Liver (tissue), 7 donors: ENCODE measurements at regions not wholly inside any gene's neighbourhood (a gene's known extent, or its start where the extent isn't known, plus 50 kb on each side); places are given as distances from the start of the nearest gene placed in this dataset.

Experiments
- DNase-seq: peaks from one replicate; pipeline ENCODE4 v3.0.0-alpha.2; 2017; ENCODE audit warnings: low spot score
- H3K27ac ChIP-seq, 2 donors: one replicate each; pipeline ENCODE4 v1.7.0; 2013; ENCODE audit warnings: inconsistent platforms in 2 of 2, low read length in 2 of 2, control low read depth in 1 of 2, low read depth in 1 of 2, mild to moderate bottlenecking in 1 of 2
- H3K27me3 ChIP-seq, 4 donors: one replicate each; pipeline versions ENCODE4 v1.6.1 to v1.7.0; 2013; ENCODE audit warnings: low read length in 3 of 4, inconsistent platforms in 1 of 4, mild to moderate bottlenecking in 1 of 4, moderate library complexity in 1 of 4; ENCODE audit not compliant: control insufficient read depth in 4 of 4, insufficient read depth in 4 of 4
- H3K36me3 ChIP-seq, 4 donors: one replicate each; pipeline versions ENCODE4 v1.6.1 to v1.7.0; 2013; ENCODE audit warnings: low read length in 3 of 4, mild to moderate bottlenecking in 3 of 4, low read depth in 1 of 4, moderate library complexity in 1 of 4; ENCODE audit not compliant: control insufficient read depth in 4 of 4, insufficient read depth in 3 of 4
- H3K4me1 ChIP-seq, 4 donors: one replicate each; pipeline versions ENCODE4 v1.6.1 to v1.7.0; 2013; ENCODE audit warnings: low read length in 3 of 4, mild to moderate bottlenecking in 3 of 4, moderate library complexity in 1 of 4; ENCODE audit not compliant: control insufficient read depth in 4 of 4, insufficient read depth in 4 of 4
- H3K4me3 ChIP-seq, 3 donors: one replicate each; pipeline versions ENCODE4 v1.6.1 to v1.7.0; 2013; ENCODE audit warnings: low read length in 3 of 3, control low read depth in 1 of 3, low read depth in 1 of 3, mild to moderate bottlenecking in 1 of 3
- H3K9ac ChIP-seq, 2 donors: one replicate each; pipeline ENCODE4 v1.7.0; 2013; ENCODE audit warnings: low read length in 2 of 2, mild to moderate bottlenecking in 2 of 2, moderate library complexity in 2 of 2, control low read depth in 1 of 2, low read depth in 1 of 2
- H3K9me3 ChIP-seq, 4 donors: one replicate each; pipeline versions ENCODE4 v1.6.1 to v1.7.0; 2013; ENCODE audit warnings: low read length in 3 of 4; ENCODE audit not compliant: control insufficient read depth in 4 of 4
- EGR1 ChIP-seq, 2 donors: IDR thresholded peaks; 2 replicates each; pipeline ENCODE4 v1.6.1; 2016 to 2018; ENCODE audit warnings: antibody characterized with exemption in 2 of 2, low read depth in 2 of 2
- FOXA1 ChIP-seq: IDR thresholded peaks from 2 replicates; pipeline ENCODE4 v1.6.1; 2016; ENCODE audit warnings: antibody characterized with exemption
- GABPA ChIP-seq, 2 donors: IDR thresholded peaks in 1 of 2; conservative IDR thresholded peaks in 1 of 2; 2 replicates each; pipeline ENCODE4 v1.6.1; 2016; ENCODE audit warnings: antibody characterized with exemption in 2 of 2, mild to moderate bottlenecking in 1 of 2, moderate library complexity in 1 of 2
- HNF4A ChIP-seq, 2 donors: conservative IDR thresholded peaks; 2 replicates each; pipeline ENCODE4 v1.6.1; 2016; ENCODE audit warnings: antibody characterized with exemption in 2 of 2, mild to moderate bottlenecking in 2 of 2
- HNF4G ChIP-seq: IDR thresholded peaks from 2 replicates; pipeline ENCODE4 v1.6.1; 2016; ENCODE audit warnings: antibody characterized with exemption
- NR2F2 ChIP-seq: IDR thresholded peaks from 2 replicates; pipeline ENCODE4 v1.6.1; 2016; ENCODE audit warnings: antibody characterized with exemption
- RAD21 ChIP-seq, 2 donors: IDR thresholded peaks; 2 replicates each; pipeline ENCODE4 v1.6.1; 2016; ENCODE audit warnings: antibody characterized with exemption in 2 of 2, mild to moderate bottlenecking in 2 of 2
- RXRA ChIP-seq, 2 donors: IDR thresholded peaks; 2 replicates each; pipeline ENCODE4 v1.6.1; 2017 to 2018; ENCODE audit warnings: antibody characterized with exemption in 2 of 2, mild to moderate bottlenecking in 1 of 2
- SP1 ChIP-seq: IDR thresholded peaks from 2 replicates; pipeline ENCODE4 v1.6.1; 2018; ENCODE audit warnings: antibody characterized with exemption, mild to moderate bottlenecking
- whole genome bisulfite sequencing: extraction: QIAGEN DNeasy Blood & Tissue Kit; methylation state at CpG from one replicate; pipeline ENCODE4 v1.1.7; 2013; 5-methylcytosine and 5-hydroxymethylcytosine counted together
- TF ChIP-seq, protein P1 (sequence below): IDR thresholded peaks from 2 replicates; pipeline ENCODE4 v1.6.1; 2016; ENCODE audit warnings: antibody characterized with exemption
- TF ChIP-seq, protein P2 (sequence below): IDR thresholded peaks from 2 replicates; pipeline ENCODE4 v1.6.1; 2016; ENCODE audit warnings: antibody characterized with exemption
- TF ChIP-seq, protein P3 (sequence below): IDR thresholded peaks from 2 replicates; pipeline ENCODE4 v1.6.1; 2016; ENCODE audit warnings: antibody characterized with exemption, mild to moderate bottlenecking
- TF ChIP-seq, protein P4 (sequence below): IDR thresholded peaks from 2 replicates; pipeline ENCODE4 v1.6.1; 2016; ENCODE audit warnings: antibody characterized with exemption
- donor health status: healthy.
- donor health status: healthy.
- donor health status: healthy.
- donor health status: healthy.

DNA sequence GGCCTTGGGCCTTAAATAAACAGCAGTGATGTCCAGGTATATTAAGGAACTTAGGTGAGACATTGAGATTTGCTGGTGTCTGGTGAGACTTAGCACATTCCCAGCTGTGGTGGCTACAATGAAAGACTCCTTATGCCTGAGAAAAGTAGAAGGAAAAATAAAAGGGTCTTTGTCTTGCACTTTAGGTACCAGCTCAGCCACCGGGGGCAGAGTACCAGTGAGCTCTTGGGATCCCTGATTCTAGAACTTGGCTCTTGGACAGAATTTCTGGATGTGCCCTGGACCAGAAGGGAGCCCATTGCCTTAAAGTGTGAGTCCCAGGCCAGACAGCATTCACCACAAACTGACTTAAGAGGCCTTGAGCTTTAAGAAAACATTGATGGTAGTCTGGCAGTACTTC is 1038.7 kb downstream of the SORCS3 start:
- peaks cover 0 to 2% (median under 1%) of the 10 kb centered on the region in 4 donors for H3K9me3 ChIP-seq
- DNase-seq, result no peak
- H3K27ac ChIP-seq, result no peak overlapping the region
- 78% methylated on average over 1 of the region's 1 CpG for WGBS
- TF ChIP-seq EGR1 (IDR thresholded peaks at IDR 0.05; ENCODE audit: low read depth in 2 of 2), result no peak
- no peak for TF ChIP-seq SP1
- TF ChIP-seq, protein P1, sequence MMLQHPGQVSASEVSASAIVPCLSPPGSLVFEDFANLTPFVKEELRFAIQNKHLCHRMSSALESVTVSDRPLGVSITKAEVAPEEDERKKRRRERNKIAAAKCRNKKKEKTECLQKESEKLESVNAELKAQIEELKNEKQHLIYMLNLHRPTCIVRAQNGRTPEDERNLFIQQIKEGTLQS, result no peak
- TF ChIP-seq, protein P2, sequence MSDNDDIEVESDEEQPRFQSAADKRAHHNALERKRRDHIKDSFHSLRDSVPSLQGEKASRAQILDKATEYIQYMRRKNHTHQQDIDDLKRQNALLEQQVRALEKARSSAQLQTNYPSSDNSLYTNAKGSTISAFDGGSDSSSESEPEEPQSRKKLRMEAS, result no peak
- TF ChIP-seq HNF4A (conservative IDR thresholded peaks at IDR 0.05), result no peak
- TF ChIP-seq HNF4G, result no peak
- TF ChIP-seq NR2F2, result no peak
- TF ChIP-seq, protein P3, sequence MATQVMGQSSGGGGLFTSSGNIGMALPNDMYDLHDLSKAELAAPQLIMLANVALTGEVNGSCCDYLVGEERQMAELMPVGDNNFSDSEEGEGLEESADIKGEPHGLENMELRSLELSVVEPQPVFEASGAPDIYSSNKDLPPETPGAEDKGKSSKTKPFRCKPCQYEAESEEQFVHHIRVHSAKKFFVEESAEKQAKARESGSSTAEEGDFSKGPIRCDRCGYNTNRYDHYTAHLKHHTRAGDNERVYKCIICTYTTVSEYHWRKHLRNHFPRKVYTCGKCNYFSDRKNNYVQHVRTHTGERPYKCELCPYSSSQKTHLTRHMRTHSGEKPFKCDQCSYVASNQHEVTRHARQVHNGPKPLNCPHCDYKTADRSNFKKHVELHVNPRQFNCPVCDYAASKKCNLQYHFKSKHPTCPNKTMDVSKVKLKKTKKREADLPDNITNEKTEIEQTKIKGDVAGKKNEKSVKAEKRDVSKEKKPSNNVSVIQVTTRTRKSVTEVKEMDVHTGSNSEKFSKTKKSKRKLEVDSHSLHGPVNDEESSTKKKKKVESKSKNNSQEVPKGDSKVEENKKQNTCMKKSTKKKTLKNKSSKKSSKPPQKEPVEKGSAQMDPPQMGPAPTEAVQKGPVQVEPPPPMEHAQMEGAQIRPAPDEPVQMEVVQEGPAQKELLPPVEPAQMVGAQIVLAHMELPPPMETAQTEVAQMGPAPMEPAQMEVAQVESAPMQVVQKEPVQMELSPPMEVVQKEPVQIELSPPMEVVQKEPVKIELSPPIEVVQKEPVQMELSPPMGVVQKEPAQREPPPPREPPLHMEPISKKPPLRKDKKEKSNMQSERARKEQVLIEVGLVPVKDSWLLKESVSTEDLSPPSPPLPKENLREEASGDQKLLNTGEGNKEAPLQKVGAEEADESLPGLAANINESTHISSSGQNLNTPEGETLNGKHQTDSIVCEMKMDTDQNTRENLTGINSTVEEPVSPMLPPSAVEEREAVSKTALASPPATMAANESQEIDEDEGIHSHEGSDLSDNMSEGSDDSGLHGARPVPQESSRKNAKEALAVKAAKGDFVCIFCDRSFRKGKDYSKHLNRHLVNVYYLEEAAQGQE, result no peak
- TF ChIP-seq RAD21 (IDR thresholded peaks at IDR 0.05), result no peak
- H3K4me1 ChIP-seq, result no peaks in the 10 kb centered on the region
- no peaks in the 10 kb centered on the region for H3K27me3 ChIP-seq
- no peak overlapping the region for H3K9ac ChIP-seq
- H3K4me3 ChIP-seq, result no peak overlapping the region
- no peaks in the 10 kb centered on the region for H3K36me3 ChIP-seq

DNA sequence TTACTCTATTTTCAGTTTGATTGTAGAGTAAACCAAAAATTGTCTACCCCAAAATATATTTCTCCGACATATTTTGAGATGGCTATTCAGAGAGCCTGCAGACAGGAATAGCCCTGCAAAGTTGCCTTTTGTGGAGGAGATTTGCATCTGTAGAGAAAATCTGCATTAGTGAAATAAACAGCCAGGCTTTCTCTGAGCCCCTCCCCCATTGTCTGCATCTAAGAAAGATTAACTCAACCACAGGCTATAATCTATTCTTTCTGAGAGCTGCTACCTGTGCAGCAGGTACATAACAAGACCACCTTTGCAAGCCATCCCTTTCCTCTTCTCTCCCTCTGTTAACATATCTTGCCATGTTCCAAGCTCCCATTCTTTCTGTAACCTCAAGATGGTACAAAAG is 1034.2 kb downstream of the SORCS3 start:
- DNase-seq, result no peak
- Histone ChIP-seq H3K36me3 (no peaks in the 10 kb centered on the region), H3K9me3 (no peaks in the 10 kb centered on the region), H3K27me3 (no peaks in the 10 kb centered on the region), H3K4me3 (no peak overlapping the region), H3K9ac (no peak overlapping the region), H3K27ac (no peak overlapping the region), H3K4me1 (no peaks in the 10 kb centered on the region)
- TF ChIP-seq, protein P1, result no peak
- TF ChIP-seq, protein P4, sequence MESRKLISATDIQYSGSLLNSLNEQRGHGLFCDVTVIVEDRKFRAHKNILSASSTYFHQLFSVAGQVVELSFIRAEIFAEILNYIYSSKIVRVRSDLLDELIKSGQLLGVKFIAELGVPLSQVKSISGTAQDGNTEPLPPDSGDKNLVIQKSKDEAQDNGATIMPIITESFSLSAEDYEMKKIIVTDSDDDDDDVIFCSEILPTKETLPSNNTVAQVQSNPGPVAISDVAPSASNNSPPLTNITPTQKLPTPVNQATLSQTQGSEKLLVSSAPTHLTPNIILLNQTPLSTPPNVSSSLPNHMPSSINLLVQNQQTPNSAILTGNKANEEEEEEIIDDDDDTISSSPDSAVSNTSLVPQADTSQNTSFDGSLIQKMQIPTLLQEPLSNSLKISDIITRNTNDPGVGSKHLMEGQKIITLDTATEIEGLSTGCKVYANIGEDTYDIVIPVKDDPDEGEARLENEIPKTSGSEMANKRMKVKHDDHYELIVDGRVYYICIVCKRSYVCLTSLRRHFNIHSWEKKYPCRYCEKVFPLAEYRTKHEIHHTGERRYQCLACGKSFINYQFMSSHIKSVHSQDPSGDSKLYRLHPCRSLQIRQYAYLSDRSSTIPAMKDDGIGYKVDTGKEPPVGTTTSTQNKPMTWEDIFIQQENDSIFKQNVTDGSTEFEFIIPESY, result no peak
- TF ChIP-seq NR2F2, result no peak
- WGBS, result 80% methylated on average over 1 of the region's 1 CpG

DNA sequence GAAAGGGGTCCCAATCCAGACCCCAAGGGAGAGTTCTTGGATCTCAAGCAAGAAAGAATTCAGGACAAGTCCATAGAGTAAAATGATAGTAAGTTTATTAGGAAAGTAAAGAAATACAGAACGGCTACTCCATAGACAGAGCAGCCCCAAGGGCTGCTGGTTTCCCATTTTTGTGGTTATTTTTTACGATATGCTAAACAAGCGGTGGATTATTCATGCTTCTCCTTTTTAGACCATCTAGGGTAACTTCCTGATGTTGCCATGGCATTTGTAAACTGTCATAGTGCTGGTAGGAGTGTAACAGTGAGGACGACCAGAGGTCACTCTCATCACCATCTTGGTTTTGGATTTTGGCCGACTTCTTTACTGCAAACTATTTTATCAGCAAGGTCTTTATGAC is 1033.4 kb downstream of the SORCS3 start:
- H3K27me3 ChIP-seq, result no peaks in the 10 kb centered on the region
- no peaks in the 10 kb centered on the region for H3K36me3 ChIP-seq
- TF ChIP-seq GABPA (IDR thresholded peaks at IDR 0.05 in 1 of 2, conservative IDR thresholded peaks at IDR 0.05 in 1 of 2), result no peak
- TF ChIP-seq FOXA1, result no peak
- TF ChIP-seq RXRA (IDR thresholded peaks at IDR 0.05), result no peak
- no peaks in the 10 kb centered on the region for H3K4me1 ChIP-seq
- H3K9me3 ChIP-seq, result no peaks in the 10 kb centered on the region
- H3K27ac ChIP-seq, result no peak overlapping the region
- DNase-seq, result no peak
- no peak overlapping the region for H3K4me3 ChIP-seq
- H3K9ac ChIP-seq, result no peak overlapping the region
- 80% methylated on average over 5 of the region's 5 CpGs for WGBS
